ENCODE measurements at regions not wholly inside any gene's neighbourhood (a gene's known extent, or its start where the extent isn't known, plus 50 kb on each side); places are given as distances from the start of the nearest gene placed in this dataset.

- no peak for TF ChIP-seq CTCF (IDR thresholded peaks at IDR 0.05)
- no peak for TF ChIP-seq POLR2A (IDR thresholded peaks at IDR 0.05)
Measured at GRCh38 chr12:83630526-83630925, 943.8 kb downstream of the TMTC2 start.
